Subcutaneous abdominal adipose tissue (tissue), 5 donors: ENCODE measurements at regions not wholly inside any gene's neighbourhood (a gene's known extent, or its start where the extent isn't known, plus 50 kb on each side); places are given as distances from the start of the nearest gene placed in this dataset.

Experiments
- H3K27ac ChIP-seq: one replicate; pipeline ENCODE4 v1.7.0; 2013; ENCODE audit warnings: low read depth, mild to moderate bottlenecking, inconsistent platforms, low read length, moderate library complexity
- H3K27me3 ChIP-seq, 5 donors: one replicate each; pipeline ENCODE4 v1.7.0; 2013; ENCODE audit warnings: low read length in 5 of 5, inconsistent platforms in 1 of 5; ENCODE audit not compliant: control insufficient read depth in 5 of 5, insufficient read depth in 4 of 5
- H3K36me3 ChIP-seq, 5 donors: one replicate each; pipeline ENCODE4 v1.7.0; 2013; ENCODE audit warnings: low read length in 5 of 5; ENCODE audit not compliant: control insufficient read depth in 5 of 5, insufficient read depth in 5 of 5
- H3K4me1 ChIP-seq, 5 donors: one replicate each; pipeline ENCODE4 v1.7.0; 2013; ENCODE audit warnings: low read length in 5 of 5, mild to moderate bottlenecking in 3 of 5, moderate library complexity in 1 of 5; ENCODE audit not compliant: control insufficient read depth in 5 of 5, insufficient read depth in 5 of 5
- H3K4me3 ChIP-seq, 5 donors: one replicate each; pipeline ENCODE4 v1.7.0; 2013; ENCODE audit warnings: low read length in 5 of 5, low read depth in 1 of 5
- H3K9ac ChIP-seq, 5 donors: one replicate each; pipeline ENCODE4 v1.7.0; 2013; ENCODE audit warnings: low read length in 5 of 5, mild to moderate bottlenecking in 4 of 5, moderate library complexity in 3 of 5
- H3K9me3 ChIP-seq, 5 donors: one replicate each; pipeline ENCODE4 v1.7.0; 2013; ENCODE audit warnings: low read length in 5 of 5; ENCODE audit not compliant: control insufficient read depth in 5 of 5
- donor health status: healthy.
- donor health status: healthy.
- donor health status: healthy.
- donor health status: healthy.
- donor health status: healthy.

- no peak overlapping the region for H3K4me3 ChIP-seq
- H3K9ac ChIP-seq: no peak overlapping the region
- no peaks in the 10 kb centered on the region for H3K36me3 ChIP-seq
- H3K27me3 ChIP-seq: no peaks in the 10 kb centered on the region
- no peaks in the 10 kb centered on the region for H3K4me1 ChIP-seq
- H3K27ac ChIP-seq: no peak overlapping the region
- H3K9me3 ChIP-seq: peaks cover 2 to 9% (median 3%) of the 10 kb centered on the region in 5 donors
Observed at GRCh38 chr4:108498925-108499324, 121.5 kb upstream of the RPL34 start.

DNA sequence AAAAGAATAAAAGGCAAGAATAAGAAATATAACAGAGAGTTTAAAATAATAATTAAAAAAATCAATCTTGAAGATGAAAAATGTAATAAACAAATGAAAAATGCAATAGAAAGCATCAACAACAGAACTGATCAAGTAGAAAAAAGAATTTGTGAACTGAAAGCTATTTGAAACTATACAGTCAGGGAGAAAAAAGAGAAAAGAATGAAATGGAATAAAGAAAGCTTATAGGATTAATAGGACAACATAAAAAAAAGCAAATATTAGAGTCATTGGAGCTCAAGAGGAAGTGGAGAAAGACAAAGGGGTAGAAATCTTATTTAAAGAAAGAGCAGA lies 126.8 kb upstream of the RPL34 start:
- H3K36me3 ChIP-seq: no peaks in the 10 kb centered on the region
- H3K4me3 ChIP-seq: no peak overlapping the region
- no peak overlapping the region for H3K27ac ChIP-seq
- no peak overlapping the region for H3K9ac ChIP-seq
- H3K9me3 ChIP-seq: peaks cover 14 to 24% (median 15%) of the 10 kb centered on the region in 5 donors
- no peaks in the 10 kb centered on the region for H3K27me3 ChIP-seq
- H3K4me1 ChIP-seq: no peaks in the 10 kb centered on the region

- H3K4me3 ChIP-seq: peak overlapping the region in 2 of 5 donors; percentile 3 to 33
- H3K27me3 ChIP-seq: no peaks in the 10 kb centered on the region
- no peaks in the 10 kb centered on the region for H3K4me1 ChIP-seq
- H3K9me3 ChIP-seq: peaks cover 14 to 24% (median 15%) of the 10 kb centered on the region in 5 donors
- H3K9ac ChIP-seq: no peak overlapping the region
- no peaks in the 10 kb centered on the region for H3K36me3 ChIP-seq
- H3K27ac ChIP-seq: no peak overlapping the region
Observed at GRCh38 chr4:108492816-108493595, 127.4 kb upstream of the RPL34 start.

DNA sequence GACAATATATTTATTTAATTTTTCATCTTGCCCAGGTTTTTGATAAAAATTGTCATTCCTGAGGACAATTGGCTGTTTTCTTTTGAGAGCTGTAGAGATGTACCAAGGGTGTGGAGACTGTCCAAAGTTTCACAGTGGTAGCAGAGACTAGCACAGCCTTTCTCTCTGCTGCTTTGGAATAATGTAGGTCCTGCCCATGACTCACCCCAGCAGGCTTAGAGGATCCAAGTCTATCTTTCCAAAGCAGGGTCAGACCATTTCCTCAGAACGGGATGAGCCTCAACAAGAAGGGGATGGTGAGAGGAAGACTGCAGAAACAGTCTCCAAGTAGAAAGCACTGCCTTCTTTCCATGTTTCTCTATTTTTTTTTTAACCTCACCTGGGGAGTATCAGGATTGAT lies 131.5 kb upstream of the RPL34 start:
- Histone ChIP-seq H3K36me3 (no peaks in the 10 kb centered on the region), H3K4me3 (no peak overlapping the region), H3K4me1 (no peaks in the 10 kb centered on the region), H3K9ac (no peak overlapping the region), H3K27ac (no peak overlapping the region), H3K9me3 (peaks cover 7 to 15% (median 12%) of the 10 kb centered on the region in 5 donors), H3K27me3 (no peaks in the 10 kb centered on the region)

DNA sequence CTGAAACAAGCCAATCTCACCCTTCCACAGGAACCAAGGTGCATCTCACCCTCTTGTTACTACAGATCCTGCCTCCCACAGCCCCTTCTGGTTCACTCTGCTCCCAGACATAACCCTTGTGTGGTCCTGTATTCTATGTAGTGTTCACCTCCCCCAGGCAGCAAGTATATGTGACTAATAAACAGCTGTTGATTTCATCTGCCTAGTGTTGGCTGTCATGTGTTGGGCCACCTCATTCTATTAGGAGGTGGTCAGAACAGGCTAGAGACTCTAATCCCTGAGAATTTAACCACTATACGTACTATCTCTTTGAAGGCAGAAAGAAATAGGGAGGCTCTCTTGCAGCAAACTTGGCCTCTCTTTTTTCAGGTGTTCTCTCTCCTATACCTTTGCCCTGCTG lies 134.3 kb upstream of the RPL34 start:
- Histone ChIP-seq H3K27ac (no peak overlapping the region), H3K4me1 (no peaks in the 10 kb centered on the region), H3K36me3 (no peaks in the 10 kb centered on the region), H3K4me3 (no peak overlapping the region), H3K9ac (no peak overlapping the region), H3K9me3 (no peaks in the 10 kb centered on the region), H3K27me3 (no peaks in the 10 kb centered on the region)

GRCh38 chr4:108484187-108484586 lies 136.2 kb upstream of the RPL34 start:
- no peak overlapping the region for H3K4me3 ChIP-seq
- no peaks in the 10 kb centered on the region for H3K27me3 ChIP-seq
- no peak overlapping the region for H3K9ac ChIP-seq
- H3K9me3 ChIP-seq: no peaks in the 10 kb centered on the region
- H3K27ac ChIP-seq: no peak overlapping the region
- no peaks in the 10 kb centered on the region for H3K36me3 ChIP-seq
- H3K4me1 ChIP-seq: no peaks in the 10 kb centered on the region

GRCh38 chr4:108483650-108484049 lies 136.7 kb upstream of the RPL34 start:
- no peaks in the 10 kb centered on the region for H3K9me3 ChIP-seq
- no peaks in the 10 kb centered on the region for H3K4me1 ChIP-seq
- no peaks in the 10 kb centered on the region for H3K27me3 ChIP-seq
- no peaks in the 10 kb centered on the region for H3K36me3 ChIP-seq
- H3K27ac ChIP-seq: no peak overlapping the region
- H3K9ac ChIP-seq: no peak overlapping the region
- no peak overlapping the region for H3K4me3 ChIP-seq

DNA sequence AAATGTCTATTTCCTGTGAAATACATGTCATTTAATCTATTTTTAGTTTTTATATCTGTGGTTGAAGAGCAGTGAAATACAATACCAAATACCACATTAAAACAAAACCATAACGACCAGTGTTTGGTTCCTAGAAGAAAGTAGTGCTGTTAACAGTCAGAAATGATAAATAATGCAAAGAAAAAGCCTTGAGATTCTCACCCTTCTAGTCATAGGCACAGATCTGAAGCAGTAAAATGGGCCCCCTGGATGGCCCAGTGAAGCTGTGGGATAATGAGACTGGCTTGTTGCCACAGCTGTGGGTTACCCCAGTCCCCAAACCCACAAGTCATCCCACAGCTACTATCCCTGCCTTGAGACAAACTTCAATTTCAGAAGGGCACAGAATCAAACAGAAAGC lies 137.3 kb upstream of the RPL34 start:
- no peak overlapping the region for H3K9ac ChIP-seq
- no peaks in the 10 kb centered on the region for H3K36me3 ChIP-seq
- H3K4me3 ChIP-seq: no peak overlapping the region
- no peaks in the 10 kb centered on the region for H3K27me3 ChIP-seq
- H3K4me1 ChIP-seq: no peaks in the 10 kb centered on the region
- no peak overlapping the region for H3K27ac ChIP-seq
- no peaks in the 10 kb centered on the region for H3K9me3 ChIP-seq

DNA sequence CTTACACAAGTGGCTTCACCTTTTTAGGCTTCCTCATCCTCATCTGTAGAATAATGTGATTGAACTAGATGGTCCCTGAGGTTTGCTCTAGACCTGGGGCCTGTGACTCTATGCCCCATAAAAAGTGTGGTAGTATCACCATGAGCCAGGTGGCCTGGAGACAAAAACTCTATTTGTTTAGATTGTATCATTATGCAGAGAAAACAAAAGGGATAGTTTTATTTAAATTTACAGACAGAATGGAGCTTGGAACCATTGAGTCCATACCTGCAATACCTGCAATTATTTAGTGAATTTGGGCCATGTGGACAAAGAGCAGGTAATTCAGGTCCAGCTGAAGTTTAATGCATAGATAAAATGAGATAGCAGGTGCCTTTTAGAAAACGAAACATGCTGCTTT lies 139.5 kb upstream of the RPL34 start:
- H3K36me3 ChIP-seq: no peaks in the 10 kb centered on the region
- no peak overlapping the region for H3K9ac ChIP-seq
- no peaks in the 10 kb centered on the region for H3K27me3 ChIP-seq
- H3K4me1 ChIP-seq: no peaks in the 10 kb centered on the region
- H3K9me3 ChIP-seq: no peaks in the 10 kb centered on the region
- H3K4me3 ChIP-seq: no peak overlapping the region
- no peak overlapping the region for H3K27ac ChIP-seq

GRCh38 chr4:108477527-108478108 lies 142.8 kb upstream of the RPL34 start:
- no peak overlapping the region for H3K27ac ChIP-seq
- H3K36me3 ChIP-seq: no peaks in the 10 kb centered on the region
- H3K4me1 ChIP-seq: no peaks in the 10 kb centered on the region
- no peaks in the 10 kb centered on the region for H3K27me3 ChIP-seq
- H3K9ac ChIP-seq: no peak overlapping the region
- H3K9me3 ChIP-seq: no peaks in the 10 kb centered on the region
- no peak overlapping the region for H3K4me3 ChIP-seq
